Transverse colon (tissue), 4 donors: ENCODE measurements at regions not wholly inside any gene's neighbourhood (a gene's known extent, or its start where the extent isn't known, plus 50 kb on each side); places are given as distances from the start of the nearest gene placed in this dataset.

Experiments
- DNase-seq: peaks from one replicate; pipeline ENCODE4 v3.0.0-alpha.2; 2019
- H3K27ac ChIP-seq, 4 donors: fragments of 200-600 bp; sonication (generic); 2 replicates each; pipeline ENCODE4 v1.5.1; 2016 to 2018; ENCODE audit warnings: inconsistent platforms in 4 of 4
- H3K27me3 ChIP-seq: fragments of 200-600 bp; sonication (generic); 2 replicates; pipeline ENCODE4 v1.5.1; 2017; ENCODE audit warnings: inconsistent platforms
- H3K36me3 ChIP-seq, 4 donors: fragments of 200-600 bp; sonication (generic); 2 replicates each; pipeline ENCODE4 v1.5.1; 2017 to 2019; ENCODE audit warnings: inconsistent platforms in 4 of 4
- H3K4me1 ChIP-seq, 4 donors: fragments of 200-600 bp; sonication (generic); 2 replicates each; pipeline ENCODE4 v1.5.1; 2017 to 2020; ENCODE audit warnings: inconsistent platforms in 4 of 4
- H3K4me3 ChIP-seq, 4 donors: fragments of 200-600 bp; sonication (generic); 1 replicate in 1 of 4; 2 replicates in 3 of 4; pipeline versions ENCODE4 v1.5.1 to v1.6.1; 2017 to 2019; ENCODE audit warnings: inconsistent platforms in 4 of 4
- H3K9me3 ChIP-seq, 2 donors: fragments of 200-600 bp; sonication (generic); 2 replicates each; pipeline ENCODE4 v1.5.1; 2017 to 2019; ENCODE audit warnings: inconsistent platforms in 2 of 2
- CTCF ChIP-seq, 5 experiments: fragments of 200-600 bp in 3 of 5; fragments of 450-650 bp in 2 of 5; sonication (generic) in 3 of 5; IDR thresholded peaks; 1 replicate in 2 of 5; 2 replicates in 3 of 5; pipeline ENCODE4 v1.5.1; 2016 to 2017; ENCODE audit warnings: antibody characterized with exemption in 5 of 5, inconsistent platforms in 3 of 5, mild to moderate bottlenecking in 2 of 5, moderate library complexity in 1 of 5
- EP300 ChIP-seq: sonication (generic); formaldehyde crosslinking; IDR thresholded peaks from one replicate; pipeline ENCODE4 v1.6.1; 2017; ENCODE audit warnings: antibody characterized with exemption, low read depth
- POLR2A ChIP-seq: fragments of 450-650 bp; IDR thresholded peaks from one replicate; pipeline ENCODE4 v1.6.1; 2016; ENCODE audit warnings: antibody characterized with exemption, mild to moderate bottlenecking, moderate library complexity
- POLR2AphosphoS5 ChIP-seq, 3 donors: sonication (generic); formaldehyde crosslinking; IDR thresholded peaks; one replicate each; pipeline ENCODE4 v1.6.1; 2016; ENCODE audit warnings: antibody characterized with exemption in 3 of 3
- WGBS, 2 donors: methylation state at CpG; one replicate each; pipeline ENCODE4 v1.1.5; 2018; ENCODE audit warnings: low coverage in 1 of 2; 5-methylcytosine and 5-hydroxymethylcytosine counted together
- in situ Hi-C, 4 donors: fragments of 200-750 bp; cut with MboI; loops; one replicate each; pipeline versions ENCODE4 v1.15.0 to v1.15.1; 2017; ENCODE audit warnings: low sequenced_read_pairs in 3 of 4, low pct_ligation_motif_present in 1 of 4, low pct_unique_long_range_greater_than_20kb in 1 of 4
- intact Hi-C: fragments of 100-400 bp; cut with DNase I; formaldehyde crosslinking; loops from one replicate; pipeline ENCODE4 v1.15.1; 2023; ENCODE audit warnings: low total_unique reads

- 71 to 78% methylated on average over 6 of the region's 6 CpGs for WGBS, 2 donors
- in situ Hi-C loops, result loop anchor here in 2 of 4 donors (25.0 kb wide), 1 partner anchor 111 kb away; the partner anchor contains the start of gene RUNX3 (in 2 of the 2)
- intact Hi-C loops, result no loop called here
These were observed 118.7 kb upstream of the RUNX3 start for GRCh38 chr1:25048728-25049127.

GRCh38 chr1:25047506-25048240 is 117.6 kb upstream of the RUNX3 start:
- in situ Hi-C loops (loop anchor here in 2 of 4 donors (25.0 kb wide), 1 partner anchor 110 kb away; the partner anchor contains the start of gene RUNX3 (in 2 of the 2)), intact Hi-C loops (no loop called here)
- no peak for DNase-seq
- TF ChIP-seq POLR2A (no peak), CTCF (IDR thresholded peaks at IDR 0.05) (no peak), POLR2AphosphoS5 (IDR thresholded peaks at IDR 0.05) (no peak), EP300 (no peak)
- H3K4me3 ChIP-seq, result no peak overlapping the region
- no peaks in the 10 kb centered on the region for H3K9me3 ChIP-seq
- H3K27ac ChIP-seq, result no peak overlapping the region
- no peaks in the 10 kb centered on the region for H3K27me3 ChIP-seq
- H3K36me3 ChIP-seq, result no peaks in the 10 kb centered on the region
- WGBS, 2 donors, result 78 to 87% methylated on average over 5 to 11 of the region's 11 CpGs
- no peaks in the 10 kb centered on the region for H3K4me1 ChIP-seq

More at GRCh38 chr1:25048728-25049127, 118.7 kb upstream of the RUNX3 start:
- TF ChIP-seq EP300, result no peak
- H3K27ac ChIP-seq, result no peak overlapping the region
- H3K9me3 ChIP-seq, result no peaks in the 10 kb centered on the region
- H3K4me1 ChIP-seq, result no peaks in the 10 kb centered on the region
- H3K4me3 ChIP-seq, result no peak overlapping the region
- H3K27me3 ChIP-seq, result peaks cover 9% of the 10 kb centered on the region
- DNase-seq, result no peak
- no peaks in the 10 kb centered on the region for H3K36me3 ChIP-seq

- Histone ChIP-seq H3K27ac (no peak overlapping the region), H3K27me3 (no peaks in the 10 kb centered on the region), H3K4me3 (no peak overlapping the region), H3K9me3 (no peaks in the 10 kb centered on the region), H3K4me1 (no peaks in the 10 kb centered on the region), H3K36me3 (no peaks in the 10 kb centered on the region)
- intact Hi-C loops, result no loop called here
- WGBS, 2 donors, result 65% methylated on average over 8 of the region's 8 CpGs; no CpG with 5 or more reads in 1 of the 2 donors
- in situ Hi-C loops, result loop anchor here in 2 of 4 donors (25.0 kb wide), 1 partner anchor 109 kb away; the partner anchor contains the start of gene RUNX3 (in 2 of the 2)
- no peak for TF ChIP-seq POLR2AphosphoS5 (IDR thresholded peaks at IDR 0.05)
- DNase-seq, result no peak
These were observed 116.1 kb upstream of the RUNX3 start for GRCh38 chr1:25046194-25046532.

- Histone ChIP-seq H3K4me1 (no peaks in the 10 kb centered on the region), H3K27ac (no peak overlapping the region), H3K27me3 (no peaks in the 10 kb centered on the region), H3K36me3 (no peaks in the 10 kb centered on the region), H3K9me3 (no peaks in the 10 kb centered on the region), H3K4me3 (no peak overlapping the region)
- no peak for TF ChIP-seq POLR2AphosphoS5 (IDR thresholded peaks at IDR 0.05)
- no peak for TF ChIP-seq EP300
- TF ChIP-seq CTCF (IDR thresholded peaks at IDR 0.05), result no peak
- TF ChIP-seq POLR2A, result no peak
- in situ Hi-C loops, result loop anchor here in 2 of 4 donors (25.0 kb wide), 1 partner anchor 108 kb away; the partner anchor contains the start of gene RUNX3 (in 2 of the 2)
- intact Hi-C loops, result no loop called here
- no peak for DNase-seq
- WGBS, 2 donors, result 76% methylated on average over 9 of the region's 10 CpGs; no CpG with 5 or more reads in 1 of the 2 donors
These were observed 115.6 kb upstream of the RUNX3 start for GRCh38 chr1:25045480-25046193.

DNA sequence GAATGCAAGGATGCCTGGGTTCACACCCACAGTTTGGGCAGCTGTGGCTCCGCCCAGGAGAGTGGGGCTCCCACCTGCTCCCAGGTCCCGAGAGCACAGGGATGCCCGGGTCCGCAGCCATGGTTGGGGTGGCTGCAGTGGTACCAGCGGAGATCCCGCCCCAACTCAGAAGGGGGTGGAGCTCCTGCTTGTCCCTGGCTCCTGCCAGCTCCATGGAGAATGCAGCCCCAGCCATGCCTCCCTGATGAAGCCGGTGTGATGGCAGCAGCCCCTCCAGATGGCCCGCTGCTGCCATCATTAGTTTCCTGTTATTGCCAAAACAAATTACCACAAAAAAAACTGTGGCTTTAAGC is 113.1 kb upstream of the RUNX3 start:
- in situ Hi-C loops, result loop anchor here in 2 of 4 donors (25.0 kb wide), 1 partner anchor 106 kb away; the partner anchor contains the start of gene RUNX3 (in 2 of the 2)
- no peaks in the 10 kb centered on the region for H3K27me3 ChIP-seq
- TF ChIP-seq EP300, result no peak
- TF ChIP-seq CTCF (IDR thresholded peaks at IDR 0.05), result no peak
- no peak for TF ChIP-seq POLR2AphosphoS5 (IDR thresholded peaks at IDR 0.05)
- no peak for TF ChIP-seq POLR2A
- WGBS, 2 donors, result 58% methylated on average over 4 of the region's 8 CpGs; no CpG with 5 or more reads in 1 of the 2 donors
- H3K27ac ChIP-seq, result no peak overlapping the region
- no peaks in the 10 kb centered on the region for H3K4me1 ChIP-seq
- no peak for DNase-seq
- H3K36me3 ChIP-seq, result no peaks in the 10 kb centered on the region
- intact Hi-C loops, result no loop called here
- H3K9me3 ChIP-seq, result no peaks in the 10 kb centered on the region
- no peak overlapping the region for H3K4me3 ChIP-seq
